Calu3 (cell line): ENCODE measurements at regions not wholly inside any gene's neighbourhood (a gene's known extent, or its start where the extent isn't known, plus 50 kb on each side); places are given as distances from the start of the nearest gene placed in this dataset.

Experiments used
- BruUV-seq: library from RNA; stranded (reverse); fragments of 400-500 nt; replicated peaks from 2 replicates; lab custom pipeline; 2021; lab: Mats Ljungman, UMichigan
- CTCF ChIA-PET: fragments of 300-600 bp; sonication (Branson Sonifier 250); formaldehyde crosslinking; loops from one replicate; lab custom pipeline; 2022; ENCODE audit warnings: antibody characterized with exemption; lab: Charles Lee
- DNase-seq: peaks from one replicate; pipeline ENCODE4 v3.0.0; 2022
- H3K27ac Mint-ChIP-seq: one replicate; pipeline ENCODE4 v1.8.0; 2022; ENCODE audit warnings: mixed read lengths; ENCODE audit not compliant: unreplicated experiment
- H3K27me3 Mint-ChIP-seq: one replicate; pipeline ENCODE4 v1.8.0; 2022; ENCODE audit warnings: mixed read lengths; ENCODE audit not compliant: unreplicated experiment
- H3K36me3 Mint-ChIP-seq: one replicate; pipeline ENCODE4 v1.8.0; 2022; ENCODE audit warnings: mild to moderate bottlenecking, moderate library complexity, mixed read lengths; ENCODE audit not compliant: insufficient read depth, unreplicated experiment
- H3K4me1 Mint-ChIP-seq: one replicate; pipeline ENCODE4 v1.8.0; 2022; ENCODE audit warnings: mild to moderate bottlenecking, low read depth, mixed read lengths; ENCODE audit not compliant: unreplicated experiment
- H3K4me3 Mint-ChIP-seq: one replicate; pipeline ENCODE4 v1.8.0; 2022; ENCODE audit warnings: mild to moderate bottlenecking, low read depth, moderate library complexity, mixed read lengths; ENCODE audit not compliant: unreplicated experiment
- H3K9me3 Mint-ChIP-seq: one replicate; pipeline ENCODE4 v1.8.0; 2022; ENCODE audit warnings: low read depth, mixed read lengths; ENCODE audit not compliant: unreplicated experiment
- CTCF ChIP-seq: fragments of 200-600 bp; IDR thresholded peaks from one replicate; pipeline ENCODE4 v1.8.0; 2022; ENCODE audit warnings: antibody characterized with exemption; ENCODE audit not compliant: unreplicated experiment
- intact Hi-C: fragments of 100-400 bp; cut with micrococcal nuclease; formaldehyde crosslinking; loops from one replicate; pipeline ENCODE4 v1.10.0; 2022; ENCODE audit not compliant: unreplicated experiment

- Mint-ChIP-seq H3K36me3 (no peaks in the 10 kb centered on the region), H3K27me3 (no peaks in the 10 kb centered on the region), H3K4me3 (no peak overlapping the region), H3K9me3 (no peaks in the 10 kb centered on the region), H3K27ac (no peak overlapping the region), H3K4me1 (no peaks in the 10 kb centered on the region)
- intact Hi-C loops = no loop called here
- BruUV-seq = no TSS peak
- CTCF ChIA-PET = no interaction called here
- no peak for TF ChIP-seq CTCF
- DNase-seq = no peak
Measured at GRCh38 chr6:78709021-78709420, 158.3 kb upstream of the IRAK1BP1 start.

- Mint-ChIP-seq H3K27me3 (no peaks in the 10 kb centered on the region), H3K27ac (no peak overlapping the region), H3K36me3 (no peaks in the 10 kb centered on the region), H3K9me3 (no peaks in the 10 kb centered on the region), H3K4me3 (no peak overlapping the region), H3K4me1 (no peaks in the 10 kb centered on the region)
- DNase-seq = no peak
- CTCF ChIA-PET = no interaction called here
- no peak for TF ChIP-seq CTCF
- intact Hi-C loops = no loop called here
- BruUV-seq = no TSS peak
Measured at GRCh38 chr6:78713564-78713963, 153.8 kb upstream of the IRAK1BP1 start.

- BruUV-seq = no TSS peak
- intact Hi-C loops = no loop called here
- no peak overlapping the region for H3K27ac Mint-ChIP-seq
- H3K9me3 Mint-ChIP-seq = peaks cover 12% of the 10 kb centered on the region
- TF ChIP-seq CTCF = no peak
- no peaks in the 10 kb centered on the region for H3K36me3 Mint-ChIP-seq
- no peaks in the 10 kb centered on the region for H3K4me1 Mint-ChIP-seq
- CTCF ChIA-PET = no interaction called here
- no peak for DNase-seq
- no peaks in the 10 kb centered on the region for H3K27me3 Mint-ChIP-seq
- no peak overlapping the region for H3K4me3 Mint-ChIP-seq
Measured at GRCh38 chr6:78744144-78744543, 123.2 kb upstream of the IRAK1BP1 start.

GRCh38 chr6:78746457-78746856 lies 120.9 kb upstream of the IRAK1BP1 start:
- H3K27ac Mint-ChIP-seq = no peak overlapping the region
- intact Hi-C loops = no loop called here
- TF ChIP-seq CTCF = no peak
- H3K4me3 Mint-ChIP-seq = no peak overlapping the region
- BruUV-seq = no TSS peak
- no peak for DNase-seq
- H3K36me3 Mint-ChIP-seq = no peaks in the 10 kb centered on the region
- peaks cover 8% of the 10 kb centered on the region for H3K9me3 Mint-ChIP-seq
- CTCF ChIA-PET = no interaction called here
- H3K27me3 Mint-ChIP-seq = no peaks in the 10 kb centered on the region
- no peaks in the 10 kb centered on the region for H3K4me1 Mint-ChIP-seq
